ENCODE measurements at regions not wholly inside any gene's neighbourhood (a gene's known extent, or its start where the extent isn't known, plus 50 kb on each side); places are given as distances from the start of the nearest gene placed in this dataset.

GRCh38 chr5:170168797-170169196, 63.1 kb downstream of the FOXI1 start:
- TF ChIP-seq, protein P1, sequence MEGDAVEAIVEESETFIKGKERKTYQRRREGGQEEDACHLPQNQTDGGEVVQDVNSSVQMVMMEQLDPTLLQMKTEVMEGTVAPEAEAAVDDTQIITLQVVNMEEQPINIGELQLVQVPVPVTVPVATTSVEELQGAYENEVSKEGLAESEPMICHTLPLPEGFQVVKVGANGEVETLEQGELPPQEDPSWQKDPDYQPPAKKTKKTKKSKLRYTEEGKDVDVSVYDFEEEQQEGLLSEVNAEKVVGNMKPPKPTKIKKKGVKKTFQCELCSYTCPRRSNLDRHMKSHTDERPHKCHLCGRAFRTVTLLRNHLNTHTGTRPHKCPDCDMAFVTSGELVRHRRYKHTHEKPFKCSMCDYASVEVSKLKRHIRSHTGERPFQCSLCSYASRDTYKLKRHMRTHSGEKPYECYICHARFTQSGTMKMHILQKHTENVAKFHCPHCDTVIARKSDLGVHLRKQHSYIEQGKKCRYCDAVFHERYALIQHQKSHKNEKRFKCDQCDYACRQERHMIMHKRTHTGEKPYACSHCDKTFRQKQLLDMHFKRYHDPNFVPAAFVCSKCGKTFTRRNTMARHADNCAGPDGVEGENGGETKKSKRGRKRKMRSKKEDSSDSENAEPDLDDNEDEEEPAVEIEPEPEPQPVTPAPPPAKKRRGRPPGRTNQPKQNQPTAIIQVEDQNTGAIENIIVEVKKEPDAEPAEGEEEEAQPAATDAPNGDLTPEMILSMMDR (IDR thresholded peaks at IDR 0.05; ENCODE audit: insufficient read depth, low read depth, low read length, missing control alignments): no peak
- DNase-seq (ENCODE audit: low read depth): no peak
- H3K4me3 ChIP-seq (ENCODE audit: low read length): no peak overlapping the region

DNA sequence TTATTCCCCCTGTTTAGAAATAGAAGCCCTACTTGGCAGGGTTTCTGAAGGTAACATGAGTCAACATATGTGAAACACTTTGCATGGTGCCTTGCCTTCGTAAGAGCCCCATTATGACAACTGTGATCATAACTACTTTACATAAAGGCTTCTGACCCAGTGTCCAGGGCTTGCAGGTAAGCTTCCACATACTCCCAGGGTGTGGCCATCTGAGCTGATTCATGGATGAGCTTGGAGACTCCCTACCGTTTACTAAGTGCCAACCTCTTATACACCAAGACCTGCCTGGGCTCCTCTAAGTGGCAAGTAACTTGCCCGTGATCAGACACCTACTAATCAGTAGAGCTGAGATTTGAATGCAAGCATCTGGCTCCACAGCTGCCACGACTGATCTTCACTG, 62.8 kb upstream of the C5orf58 start:
- TF ChIP-seq, protein P1 (IDR thresholded peaks at IDR 0.05; ENCODE audit: insufficient read depth, low read depth, low read length, missing control alignments): no peak
- peak; percentile 69 for DNase-seq (ENCODE audit: low read depth)
- no peak overlapping the region for H3K4me3 ChIP-seq (ENCODE audit: low read length)

- DNase-seq (ENCODE audit: low read depth): no peak
- TF ChIP-seq, protein P1 (IDR thresholded peaks at IDR 0.05; ENCODE audit: insufficient read depth, low read depth, low read length, missing control alignments): no peak
- H3K4me3 ChIP-seq (ENCODE audit: low read length): no peak overlapping the region
Observed at GRCh38 chr5:170171811-170172210, 61.0 kb upstream of the C5orf58 start.

DNA sequence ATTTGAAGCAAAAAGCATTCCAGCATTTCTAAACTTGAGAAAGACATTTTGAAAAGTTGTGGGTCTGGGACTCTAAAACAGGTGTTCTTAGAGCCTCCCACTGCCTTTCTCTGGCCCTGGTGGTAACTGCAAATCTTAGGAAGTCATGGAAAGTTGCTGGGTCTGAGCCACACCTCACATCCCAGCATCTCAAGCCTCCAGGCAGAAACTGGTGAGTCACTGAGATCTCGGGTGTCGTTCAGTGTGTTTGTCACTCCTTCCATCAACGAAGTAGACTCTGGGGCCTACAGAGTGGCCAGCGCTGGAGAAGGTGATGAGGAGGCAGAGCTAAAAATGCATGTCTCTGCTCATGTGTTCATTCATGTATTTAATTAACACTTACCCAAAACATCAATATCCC, 59.6 kb upstream of the C5orf58 start:
- no peak overlapping the region for H3K4me3 ChIP-seq (ENCODE audit: low read length)
- TF ChIP-seq, protein P1 (IDR thresholded peaks at IDR 0.05; ENCODE audit: insufficient read depth, low read depth, low read length, missing control alignments): no peak
- peak; percentile 80 for DNase-seq (ENCODE audit: low read depth)

DNA sequence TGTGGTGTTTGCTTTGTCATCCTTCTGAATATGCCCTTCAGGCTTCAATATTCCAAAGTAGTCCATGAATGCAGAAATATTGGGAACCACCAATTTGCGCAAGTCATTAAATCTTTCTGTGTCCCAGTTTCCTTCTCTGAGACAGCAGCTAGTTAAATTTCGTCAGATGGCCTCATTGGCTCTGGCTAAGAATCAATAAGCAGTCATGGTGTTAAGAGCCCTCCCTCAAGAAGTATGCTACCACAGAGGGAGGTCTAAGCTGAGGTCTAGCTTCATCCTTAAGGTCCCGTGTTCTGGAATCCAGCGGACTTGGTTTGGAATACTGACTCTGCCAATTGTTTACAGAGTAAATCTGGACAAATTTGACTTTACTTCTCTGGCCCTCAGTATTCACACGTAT, 59.1 kb upstream of the C5orf58 start:
- no peak for DNase-seq (ENCODE audit: low read depth)
- TF ChIP-seq, protein P1 (IDR thresholded peaks at IDR 0.05; ENCODE audit: insufficient read depth, low read depth, low read length, missing control alignments): no peak
- H3K4me3 ChIP-seq (ENCODE audit: low read length): no peak overlapping the region

GRCh38 chr5:170176916-170177315, 55.9 kb upstream of the C5orf58 start:
- DNase-seq (ENCODE audit: low read depth): no peak
- no peak overlapping the region for H3K4me3 ChIP-seq (ENCODE audit: low read length)
- TF ChIP-seq, protein P1 (IDR thresholded peaks at IDR 0.05; ENCODE audit: insufficient read depth, low read depth, low read length, missing control alignments): no peak

DNA sequence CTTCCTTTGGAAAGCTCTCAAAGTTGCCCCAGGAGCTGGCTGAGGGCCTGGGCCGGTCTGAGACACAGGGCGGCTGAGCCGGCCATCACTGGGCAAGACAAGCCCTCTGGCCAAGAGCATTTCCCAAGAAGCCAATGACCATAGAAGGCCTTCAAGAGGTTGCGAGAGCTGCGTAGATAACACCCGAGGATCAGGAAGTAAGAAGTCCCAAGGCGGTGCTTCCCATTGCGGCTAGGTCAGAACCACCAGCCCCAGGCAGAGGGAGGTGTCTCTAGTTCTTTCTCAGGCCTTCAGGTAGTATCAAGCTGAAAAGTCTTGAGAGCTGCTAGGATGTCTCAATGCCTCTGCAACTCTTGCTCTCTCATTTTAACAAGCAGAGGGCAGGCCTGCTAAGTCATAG, 54.0 kb upstream of the C5orf58 start:
- no peak for DNase-seq (ENCODE audit: low read depth)
- TF ChIP-seq, protein P1 (IDR thresholded peaks at IDR 0.05; ENCODE audit: insufficient read depth, low read depth, low read length, missing control alignments): no peak

More for the DNA sequence above, 54.0 kb upstream of the C5orf58 start:
- H3K4me3 ChIP-seq (ENCODE audit: low read length): no peak overlapping the region
